ACHN (cell line): ENCODE measurements at regions not wholly inside any gene's neighbourhood (a gene's known extent, or its start where the extent isn't known, plus 50 kb on each side); places are given as distances from the start of the nearest gene placed in this dataset.

ENCODE experiments used
- DNase-seq: peaks from one replicate; pipeline ENCODE4 v3.0.0-alpha.2; 2015
- in situ Hi-C: cut with HindIII; loops from 2 replicates; pipeline ENCODE4 v1.10.0; 2017; ENCODE audit warnings: low sequenced_read_pairs, low pct_ligation_motif_present, low pct_unique_long_range_greater_than_20kb

- in situ Hi-C loops = no loop called here
- no peak for DNase-seq
Observed at GRCh38 chr6:66964216-66964615, 1257.2 kb upstream of the EYS start.

DNA sequence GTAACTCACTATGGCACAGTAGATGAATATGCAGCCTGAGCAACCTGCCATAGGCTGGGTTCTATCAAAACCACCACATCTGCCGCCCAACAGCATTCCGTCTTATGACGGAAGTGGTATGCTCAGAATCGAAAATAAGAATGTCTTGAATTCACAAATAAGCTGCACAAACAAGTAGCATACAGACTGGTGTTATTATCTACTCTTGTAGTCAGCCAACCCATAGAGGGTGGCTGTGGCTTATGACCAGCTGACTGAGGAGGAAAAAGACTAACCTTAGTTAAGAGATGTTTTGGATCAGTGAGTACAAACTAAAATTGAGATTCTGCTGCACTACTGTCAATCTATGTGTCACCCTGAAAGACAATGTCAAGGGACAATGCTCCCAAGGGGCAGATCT, 1255.1 kb upstream of the EYS start:
- in situ Hi-C loops = no loop called here

DNA sequence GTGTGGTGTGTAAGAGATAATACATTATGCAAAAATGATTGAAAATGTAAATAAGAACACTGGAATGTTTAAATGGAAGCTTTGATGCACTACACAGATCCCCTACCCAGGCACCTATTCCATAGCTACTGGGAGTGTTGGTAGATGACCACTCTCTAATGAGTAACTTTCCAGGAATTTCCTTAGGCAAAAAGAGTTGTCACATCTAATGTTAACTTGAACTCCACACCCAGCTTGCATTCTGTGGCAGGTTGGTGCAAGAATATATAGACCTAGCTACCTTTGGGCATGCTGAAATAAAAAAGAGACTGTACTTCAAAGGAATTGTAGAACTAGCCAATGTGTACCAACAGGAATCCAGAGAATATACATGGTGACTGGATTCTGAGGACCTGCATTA, 1254.2 kb upstream of the EYS start:
- no peak for DNase-seq
- in situ Hi-C loops = no loop called here

More for the DNA sequence above, 1255.1 kb upstream of the EYS start:
- no peak for DNase-seq

DNA sequence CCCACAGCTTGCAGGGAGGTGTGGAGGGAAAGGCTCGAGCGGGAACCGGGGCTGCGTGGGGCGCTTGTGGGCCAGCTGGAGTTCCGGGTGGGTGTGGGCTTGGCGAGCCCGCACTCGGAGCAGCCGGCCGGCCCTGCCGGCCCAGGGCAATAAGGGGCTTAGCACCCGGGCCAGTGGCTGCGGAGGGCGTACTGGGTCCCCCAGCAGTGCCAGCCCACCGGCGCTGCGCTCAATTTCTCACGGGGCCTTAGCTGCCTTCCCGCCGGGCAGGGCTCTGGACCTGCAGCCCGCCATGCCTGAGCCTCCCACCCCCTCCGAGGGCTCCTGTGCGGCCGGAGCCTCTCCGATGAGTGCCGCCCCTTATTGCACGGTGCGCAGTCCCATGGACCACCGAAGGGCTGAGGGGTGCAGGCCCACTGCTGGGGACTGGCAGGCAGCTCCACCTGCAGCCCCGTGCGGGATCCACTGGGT, 1242.2 kb upstream of the EYS start:
- in situ Hi-C loops = no loop called here
- no peak for DNase-seq

- in situ Hi-C loops = no loop called here
- no peak for DNase-seq
Observed at GRCh38 chr6:66948106-66948505, 1241.1 kb upstream of the EYS start.

GRCh38 chr6:66940003-66940402, 1233.0 kb upstream of the EYS start:
- in situ Hi-C loops = no loop called here
- DNase-seq = no peak

GRCh38 chr6:66937180-66937579, 1230.2 kb upstream of the EYS start:
- in situ Hi-C loops = no loop called here
- DNase-seq = no peak

- in situ Hi-C loops = no loop called here
- no peak for DNase-seq
Observed at GRCh38 chr6:66935612-66936011, 1228.6 kb upstream of the EYS start.

DNA sequence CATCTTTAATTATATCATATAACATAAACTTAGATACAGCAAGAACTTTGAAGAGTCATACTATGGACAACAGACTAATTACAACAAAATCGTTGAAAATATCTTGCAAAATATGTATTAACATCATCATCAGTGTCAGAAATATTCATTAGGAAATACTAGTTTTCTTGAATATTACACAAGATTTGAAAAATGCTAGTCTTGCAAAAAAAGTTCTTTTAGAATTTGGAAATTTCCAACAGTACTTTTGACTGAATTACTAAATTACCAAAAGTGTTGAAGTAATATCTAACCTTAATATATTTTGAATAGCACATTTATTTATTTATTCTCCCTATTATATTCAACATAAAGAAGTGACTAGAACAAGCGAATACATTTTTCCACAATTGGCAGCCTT, 1224.8 kb upstream of the EYS start:
- in situ Hi-C loops = no loop called here
- DNase-seq = no peak

GRCh38 chr6:66930559-66931290, 1223.7 kb upstream of the EYS start:
- in situ Hi-C loops = no loop called here
- no peak for DNase-seq

DNA sequence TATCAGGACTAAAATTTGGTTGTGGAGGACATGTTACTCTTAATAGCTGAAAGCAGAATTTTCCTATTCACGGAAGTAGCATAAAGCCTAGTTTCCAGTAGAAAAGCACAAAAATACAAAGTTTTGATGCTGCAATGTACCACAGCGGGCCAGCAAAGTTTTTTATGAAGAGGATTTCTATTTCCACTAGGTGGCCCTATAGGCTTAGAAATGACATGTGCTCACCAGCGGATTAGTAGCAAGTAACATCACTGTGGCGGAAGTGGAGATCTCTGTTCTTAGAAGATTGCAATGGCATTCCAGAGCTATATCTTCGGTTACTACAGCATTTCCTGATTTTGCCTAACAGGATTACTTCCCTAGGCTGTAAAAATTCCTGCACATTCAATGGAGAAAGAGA, 1219.0 kb upstream of the EYS start:
- DNase-seq = no peak
- in situ Hi-C loops = no loop called here

- no peak for DNase-seq
- in situ Hi-C loops = no loop called here
Observed at GRCh38 chr6:66913657-66914056, 1206.6 kb upstream of the EYS start.

DNA sequence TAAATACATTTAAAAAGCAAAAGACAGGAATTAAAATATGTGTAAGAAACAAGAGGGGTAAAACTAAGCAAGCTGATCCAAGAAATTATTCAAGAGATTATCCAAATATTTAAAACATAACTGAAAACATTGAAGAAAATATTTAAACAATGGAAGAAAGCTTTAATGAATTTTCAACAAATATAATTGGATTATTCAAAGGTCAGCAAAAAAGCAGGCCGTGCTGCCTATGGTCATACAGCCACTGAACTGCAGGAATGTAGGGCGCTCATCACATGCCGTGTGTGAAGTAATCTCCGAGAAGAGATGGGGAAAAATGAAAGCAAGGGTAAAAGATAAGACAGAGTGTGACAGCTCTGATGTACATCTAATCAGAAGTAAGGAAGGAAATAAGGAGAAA, 1195.4 kb upstream of the EYS start:
- DNase-seq = no peak
- in situ Hi-C loops = no loop called here

GRCh38 chr6:66900133-66901083, 1193.4 kb upstream of the EYS start:
- in situ Hi-C loops = no loop called here
- DNase-seq = no peak

GRCh38 chr6:66897576-66897975, 1190.5 kb upstream of the EYS start:
- in situ Hi-C loops = no loop called here
- peak; percentile 3 for DNase-seq

- in situ Hi-C loops = no loop called here
- DNase-seq = no peak
Observed at GRCh38 chr6:66896415-66896814, 1189.4 kb upstream of the EYS start.

DNA sequence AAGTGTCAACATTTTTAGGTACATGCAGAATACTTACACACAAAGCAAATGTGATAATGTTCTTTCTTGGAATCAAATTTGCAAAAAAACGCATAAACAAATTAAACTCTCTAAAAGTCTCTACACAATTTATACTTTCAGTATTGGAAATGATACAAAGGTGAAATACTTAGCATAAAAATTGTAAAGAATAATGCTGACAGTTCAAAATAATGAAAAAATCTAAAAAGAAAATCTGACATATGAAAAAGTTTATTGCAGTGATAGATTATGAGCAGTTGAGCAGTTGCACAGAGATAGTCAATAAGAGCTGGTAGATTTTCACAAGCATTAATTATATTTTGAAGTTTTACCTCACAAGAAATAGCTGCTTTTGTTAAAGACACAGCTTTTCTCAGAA, 1176.4 kb upstream of the EYS start:
- no peak for DNase-seq

DNA sequence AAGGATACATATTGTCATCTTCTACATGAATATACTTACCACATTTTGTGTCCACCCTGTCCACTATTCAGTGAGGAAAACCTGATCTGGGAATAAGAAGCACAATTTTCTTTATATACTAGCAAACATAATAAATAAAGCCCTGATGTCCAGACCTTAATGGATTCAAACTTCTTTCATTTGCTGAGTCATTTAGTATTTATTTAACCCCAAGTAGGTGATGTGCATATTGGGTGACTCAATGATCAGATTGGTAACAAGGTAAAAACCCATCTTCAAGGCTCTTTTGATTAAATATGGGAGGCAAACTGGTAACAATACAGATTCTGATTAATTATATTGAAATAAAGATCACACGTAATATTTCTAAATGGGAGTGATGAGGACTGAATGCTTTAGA, 1159.8 kb upstream of the EYS start:
- DNase-seq = no peak
- in situ Hi-C loops = no loop called here

More for the DNA sequence above, 1176.4 kb upstream of the EYS start:
- in situ Hi-C loops = no loop called here

DNA sequence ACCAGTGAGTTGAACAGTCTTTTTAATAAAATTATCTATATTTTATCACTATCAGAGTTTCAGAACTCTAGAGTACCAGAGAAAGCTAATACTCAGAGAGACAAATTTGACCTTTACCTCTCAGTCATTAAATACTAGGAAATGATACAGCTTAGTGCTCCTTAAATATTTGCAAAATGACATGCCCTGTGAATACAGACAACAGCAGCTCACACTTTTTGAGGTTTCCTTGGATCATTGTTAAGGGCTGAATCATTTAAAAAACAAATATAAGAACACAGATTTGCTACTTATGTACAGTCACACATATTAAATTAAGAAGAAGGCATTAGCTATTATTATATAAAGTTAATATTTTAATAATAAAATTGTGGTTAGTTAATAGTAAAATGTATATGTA, 1158.7 kb upstream of the EYS start:
- DNase-seq = no peak
- in situ Hi-C loops = no loop called here
